ENCODE measurements at regions not wholly inside any gene's neighbourhood (a gene's known extent, or its start where the extent isn't known, plus 50 kb on each side); places are given as distances from the start of the nearest gene placed in this dataset.

DNA sequence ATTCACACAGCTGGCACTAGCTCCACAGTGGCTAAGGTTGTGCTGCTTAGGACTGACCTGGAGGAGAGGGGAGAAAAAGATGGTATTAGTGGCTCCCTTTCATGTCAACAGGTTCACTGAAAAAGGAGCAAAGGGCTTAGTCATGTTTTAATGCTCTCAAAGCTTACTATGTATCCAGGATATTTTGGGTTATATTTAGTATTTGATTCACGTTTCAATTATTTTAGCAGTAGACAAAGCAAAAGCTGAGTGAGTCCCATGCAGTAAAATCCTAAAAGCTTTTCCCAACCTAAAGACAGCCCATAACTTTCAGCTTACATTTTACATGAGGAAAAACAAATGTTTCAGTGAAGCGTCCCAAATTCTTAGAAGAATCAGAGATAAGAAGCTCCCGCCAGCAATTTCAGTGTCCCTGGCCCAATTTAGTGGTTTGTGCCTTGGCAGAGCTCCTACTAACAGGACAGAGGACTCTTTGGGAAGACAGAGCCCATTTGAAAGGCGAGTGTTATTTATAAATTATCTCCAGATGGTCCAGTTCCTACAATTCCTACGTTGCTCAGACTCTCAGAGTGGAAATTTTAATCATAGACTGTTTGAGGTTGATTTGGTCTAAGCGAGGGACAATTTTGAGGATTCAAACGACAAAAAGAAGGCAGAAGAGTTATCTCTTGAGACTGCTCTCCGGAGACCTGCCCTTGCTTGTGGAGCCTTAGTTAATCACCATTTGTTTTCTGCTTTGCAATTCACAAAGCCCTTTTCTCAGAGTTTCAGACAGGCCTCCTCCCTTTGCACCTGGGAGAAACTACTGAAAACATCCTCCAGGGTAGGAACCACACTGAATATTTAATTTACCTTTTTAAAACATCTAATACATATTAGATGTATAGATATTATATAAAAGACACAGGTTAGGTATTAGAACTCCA lies 225.0 kb upstream of the ANKRD55 start:
- no peaks in the 10 kb centered on the region for H3K27me3 ChIP-seq (ENCODE audit: insufficient read depth, low read length)
- no peak overlapping the region for H3K4me3 ChIP-seq (ENCODE audit: low read depth, low read length)
- H3K36me3 ChIP-seq (ENCODE audit: insufficient read depth, low read length): no peaks in the 10 kb centered on the region
- no peak overlapping the region for H3K27ac ChIP-seq (ENCODE audit: low read depth, low read length)
- H2AFZ ChIP-seq (ENCODE audit: low read length, unreplicated experiment): no peak overlapping the region
- no peaks in the 10 kb centered on the region for H3K79me2 ChIP-seq (ENCODE audit: control insufficient read depth, insufficient read depth, low read length, unreplicated experiment)
- no peaks in the 10 kb centered on the region for H3K4me1 ChIP-seq (ENCODE audit: control insufficient read depth, insufficient read depth, low read length, unreplicated experiment)

DNA sequence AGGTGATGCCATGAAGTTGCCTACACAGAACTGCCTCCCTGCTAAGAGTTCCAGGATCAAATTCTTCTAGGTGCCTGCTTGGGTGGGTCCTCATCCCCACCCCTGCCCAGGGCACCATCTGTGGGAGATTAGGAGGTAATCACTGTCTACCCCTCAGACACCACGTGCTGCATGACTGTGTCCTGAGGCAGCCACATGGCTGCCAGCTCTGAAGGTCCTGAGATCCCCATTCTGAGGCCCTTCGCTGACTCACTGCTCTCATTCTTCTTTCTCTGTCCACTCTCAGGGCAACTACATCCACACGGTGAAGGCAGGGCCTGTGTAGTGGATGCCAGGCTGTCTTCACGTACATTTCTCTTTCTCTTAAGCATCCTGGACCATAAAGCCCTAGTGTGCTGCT lies 222.9 kb upstream of the ANKRD55 start:
- H3K79me2 ChIP-seq (ENCODE audit: control insufficient read depth, insufficient read depth, low read length, unreplicated experiment): no peaks in the 10 kb centered on the region
- H3K4me1 ChIP-seq (ENCODE audit: control insufficient read depth, insufficient read depth, low read length, unreplicated experiment): no peaks in the 10 kb centered on the region
- no peak overlapping the region for H2AFZ ChIP-seq (ENCODE audit: low read length, unreplicated experiment)
- no peak overlapping the region for H3K4me3 ChIP-seq (ENCODE audit: low read depth, low read length)
- no peak overlapping the region for H3K27ac ChIP-seq (ENCODE audit: low read depth, low read length)
- H3K36me3 ChIP-seq (ENCODE audit: insufficient read depth, low read length): no peaks in the 10 kb centered on the region
- 0 out of 2 replicates have a peak, but pooled peaks cover 6% of the 10 kb centered on the region for H3K27me3 ChIP-seq (ENCODE audit: insufficient read depth, low read length)

DNA sequence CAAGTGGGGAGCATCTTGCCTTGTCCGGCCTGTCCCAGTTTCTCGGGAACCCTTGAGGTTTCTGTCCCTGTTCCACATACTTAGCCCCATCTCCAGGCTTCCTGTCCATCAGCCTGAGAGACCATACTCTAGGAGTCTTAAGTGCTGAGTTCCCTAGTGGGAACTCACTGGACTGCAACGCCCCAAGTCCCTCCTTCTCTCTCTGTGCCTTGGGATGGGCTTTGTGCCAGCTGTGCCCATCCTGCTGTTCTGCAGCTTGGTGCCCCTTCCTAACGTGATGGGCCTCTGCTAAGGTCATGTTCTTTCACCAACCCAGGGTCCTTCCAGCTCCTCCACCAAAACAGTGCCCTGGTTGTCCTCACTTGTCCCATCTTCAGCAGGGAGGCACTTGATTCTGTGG lies 222.3 kb upstream of the ANKRD55 start:
- H3K27ac ChIP-seq (ENCODE audit: low read depth, low read length): no peak overlapping the region

DNA sequence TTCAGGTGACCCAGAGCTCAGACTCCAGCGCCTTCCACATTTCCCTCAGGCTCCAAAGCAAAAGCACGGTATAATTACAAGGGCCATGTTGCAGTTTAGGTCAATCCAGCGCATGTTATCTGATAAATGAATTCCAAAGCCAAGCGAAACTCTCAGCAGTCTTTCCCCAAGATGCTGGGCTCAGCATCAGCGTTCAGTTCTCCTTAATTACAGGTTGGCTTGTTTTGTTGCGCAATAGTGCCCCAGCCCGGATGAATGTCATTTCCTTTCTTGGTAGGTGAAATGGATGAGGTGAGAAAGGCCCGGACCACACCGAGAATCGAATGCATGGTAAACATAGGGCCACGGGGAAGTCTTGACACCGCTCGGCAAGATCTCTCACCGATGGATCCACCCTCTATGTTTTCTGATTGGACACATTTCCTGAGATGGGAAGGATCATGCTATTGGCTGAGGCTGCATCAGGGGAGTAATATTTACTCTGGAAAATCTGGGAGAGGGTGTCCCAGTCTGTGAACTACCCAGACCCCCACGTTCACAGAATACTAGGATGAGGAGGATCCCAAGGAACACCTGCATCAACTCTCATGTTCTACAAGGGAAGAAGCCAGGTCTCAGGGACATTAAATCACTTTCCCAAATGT lies 221.2 kb upstream of the ANKRD55 start:
- Histone ChIP-seq H3K27ac (ENCODE audit: low read depth, low read length) (no peak overlapping the region), H3K79me2 (ENCODE audit: control insufficient read depth, insufficient read depth, low read length, unreplicated experiment) (no peaks in the 10 kb centered on the region), H3K4me1 (ENCODE audit: control insufficient read depth, insufficient read depth, low read length, unreplicated experiment) (no peaks in the 10 kb centered on the region), H3K4me3 (ENCODE audit: low read depth, low read length) (no peak overlapping the region), H2AFZ (ENCODE audit: low read length, unreplicated experiment) (no peak overlapping the region), H3K36me3 (ENCODE audit: insufficient read depth, low read length) (no peaks in the 10 kb centered on the region), H3K27me3 (ENCODE audit: insufficient read depth, low read length) (0 out of 2 replicates have a peak, but pooled peaks cover 20% of the 10 kb centered on the region)

More for the DNA sequence above, 222.3 kb upstream of the ANKRD55 start:
- Histone ChIP-seq H3K4me1 (ENCODE audit: control insufficient read depth, insufficient read depth, low read length, unreplicated experiment) (no peaks in the 10 kb centered on the region), H3K4me3 (ENCODE audit: low read depth, low read length) (no peak overlapping the region), H2AFZ (ENCODE audit: low read length, unreplicated experiment) (no peak overlapping the region), H3K36me3 (ENCODE audit: insufficient read depth, low read length) (no peaks in the 10 kb centered on the region), H3K27me3 (ENCODE audit: insufficient read depth, low read length) (0 out of 2 replicates have a peak, but pooled peaks cover 11% of the 10 kb centered on the region), H3K79me2 (ENCODE audit: control insufficient read depth, insufficient read depth, low read length, unreplicated experiment) (no peaks in the 10 kb centered on the region)

DNA sequence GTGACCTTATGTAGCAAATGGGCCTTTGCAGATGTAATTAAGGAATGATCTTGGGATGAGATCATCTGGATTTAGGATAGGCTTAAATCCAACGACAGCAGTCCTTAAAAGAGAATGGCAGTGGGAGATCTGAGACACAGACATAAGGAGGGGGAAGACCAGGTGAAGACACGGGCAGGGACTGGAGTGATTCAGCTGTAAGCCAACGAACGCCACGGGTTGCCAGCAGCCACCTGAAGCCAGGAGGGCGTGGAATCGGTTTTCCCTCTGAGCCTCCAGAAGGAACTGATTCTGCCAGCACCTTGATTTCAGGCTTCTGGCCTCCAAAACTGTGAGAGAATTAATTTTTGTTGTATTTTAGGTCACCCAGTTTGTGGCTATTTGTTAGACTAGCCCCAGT lies 218.6 kb upstream of the ANKRD55 start:
- Histone ChIP-seq H3K27ac (ENCODE audit: low read depth, low read length) (no peak overlapping the region), H3K36me3 (ENCODE audit: insufficient read depth, low read length) (no peaks in the 10 kb centered on the region), H3K27me3 (ENCODE audit: insufficient read depth, low read length) (peaks cover 20% of the 10 kb centered on the region; the same call in 1 of the 2 replicates), H2AFZ (ENCODE audit: low read length, unreplicated experiment) (no peak overlapping the region), H3K4me3 (ENCODE audit: low read depth, low read length) (no peak overlapping the region), H3K79me2 (ENCODE audit: control insufficient read depth, insufficient read depth, low read length, unreplicated experiment) (no peaks in the 10 kb centered on the region), H3K4me1 (ENCODE audit: control insufficient read depth, insufficient read depth, low read length, unreplicated experiment) (no peaks in the 10 kb centered on the region)

DNA sequence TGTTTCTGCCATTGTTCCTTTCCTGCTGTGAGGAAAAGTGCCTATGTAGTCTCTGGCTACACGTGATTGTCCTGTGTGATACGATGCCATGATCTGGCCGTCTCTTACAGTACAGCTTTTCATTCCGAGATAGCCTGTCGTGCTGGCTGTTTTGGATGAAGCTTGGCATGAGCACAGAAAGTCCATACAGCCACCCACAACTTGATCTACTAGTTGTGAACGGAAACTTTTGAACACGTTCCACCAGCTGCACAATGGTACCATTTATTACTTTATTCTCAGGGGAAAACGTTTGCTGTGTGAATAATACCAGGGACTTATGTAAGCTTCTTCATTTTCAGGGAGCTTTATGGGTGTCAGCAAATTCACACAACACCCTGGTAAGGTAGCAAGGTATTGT lies 217.6 kb upstream of the ANKRD55 start:
- Histone ChIP-seq H2AFZ (ENCODE audit: low read length, unreplicated experiment) (no peak overlapping the region), H3K79me2 (ENCODE audit: control insufficient read depth, insufficient read depth, low read length, unreplicated experiment) (no peaks in the 10 kb centered on the region), H3K36me3 (ENCODE audit: insufficient read depth, low read length) (no peaks in the 10 kb centered on the region), H3K4me1 (ENCODE audit: control insufficient read depth, insufficient read depth, low read length, unreplicated experiment) (no peaks in the 10 kb centered on the region), H3K27ac (ENCODE audit: low read depth, low read length) (no peak overlapping the region), H3K27me3 (ENCODE audit: insufficient read depth, low read length) (peaks cover 20% of the 10 kb centered on the region; the same call in 1 of the 2 replicates), H3K4me3 (ENCODE audit: low read depth, low read length) (no peak overlapping the region)

DNA sequence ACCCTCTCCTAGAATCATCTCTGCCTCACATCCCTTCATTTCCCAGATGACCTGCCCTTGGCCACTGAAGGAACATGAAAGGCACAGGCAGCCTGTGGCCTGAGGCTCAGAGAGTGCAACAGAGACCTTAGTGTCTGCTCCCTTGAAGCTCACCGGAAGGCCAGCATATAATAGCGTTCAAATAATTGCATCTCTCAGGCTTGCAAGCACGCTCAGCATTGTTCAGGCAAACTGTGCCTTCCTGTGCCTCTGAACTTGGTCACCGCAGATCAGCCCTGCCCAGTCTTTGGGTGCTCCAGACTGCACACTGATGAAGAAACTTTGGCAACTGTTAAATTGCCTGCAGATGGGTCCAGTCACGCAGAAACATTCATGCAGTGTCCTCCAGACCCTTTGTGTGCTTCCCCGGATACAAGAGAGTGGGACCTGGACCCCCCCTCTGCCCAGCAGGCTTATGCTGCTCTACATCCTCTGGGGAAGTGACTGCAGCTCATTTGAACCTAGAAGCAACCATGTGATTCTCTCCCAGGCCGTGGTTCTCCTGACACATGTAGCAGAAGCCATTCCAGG lies 216.0 kb upstream of the ANKRD55 start:
- Histone ChIP-seq H3K79me2 (ENCODE audit: control insufficient read depth, insufficient read depth, low read length, unreplicated experiment) (no peaks in the 10 kb centered on the region), H3K36me3 (ENCODE audit: insufficient read depth, low read length) (no peaks in the 10 kb centered on the region), H3K27ac (ENCODE audit: low read depth, low read length) (no peak overlapping the region), H2AFZ (ENCODE audit: low read length, unreplicated experiment) (no peak overlapping the region), H3K4me3 (ENCODE audit: low read depth, low read length) (no peak overlapping the region), H3K4me1 (ENCODE audit: control insufficient read depth, insufficient read depth, low read length, unreplicated experiment) (no peaks in the 10 kb centered on the region), H3K27me3 (ENCODE audit: insufficient read depth, low read length) (peaks cover 20% of the 10 kb centered on the region; the same call in 1 of the 2 replicates)

DNA sequence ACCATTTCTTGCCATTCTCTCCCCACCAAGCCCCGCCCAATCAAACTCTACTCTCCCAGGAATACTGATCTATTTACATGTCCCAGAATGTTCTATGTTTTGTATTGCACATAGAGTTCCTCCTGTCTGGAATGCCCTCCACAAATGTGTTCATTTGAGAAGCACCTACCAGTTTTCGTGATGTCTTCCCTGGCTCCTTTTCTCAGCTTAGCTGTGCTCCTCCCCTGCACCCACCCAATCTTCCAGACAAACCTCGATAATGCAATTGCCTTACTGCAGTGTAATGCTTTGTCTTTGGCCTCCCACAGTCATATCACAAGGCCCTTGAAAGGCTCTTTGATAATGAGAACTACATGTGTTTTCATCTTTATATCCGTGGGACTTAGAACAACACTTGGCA lies 214.5 kb upstream of the ANKRD55 start:
- no peaks in the 10 kb centered on the region for H3K36me3 ChIP-seq (ENCODE audit: insufficient read depth, low read length)
- no peaks in the 10 kb centered on the region for H3K4me1 ChIP-seq (ENCODE audit: control insufficient read depth, insufficient read depth, low read length, unreplicated experiment)
- H2AFZ ChIP-seq (ENCODE audit: low read length, unreplicated experiment): no peak overlapping the region
- H3K4me3 ChIP-seq (ENCODE audit: low read depth, low read length): no peak overlapping the region
- no peak overlapping the region for H3K27ac ChIP-seq (ENCODE audit: low read depth, low read length)
- H3K79me2 ChIP-seq (ENCODE audit: control insufficient read depth, insufficient read depth, low read length, unreplicated experiment): no peaks in the 10 kb centered on the region
- H3K27me3 ChIP-seq (ENCODE audit: insufficient read depth, low read length): peaks cover 20% of the 10 kb centered on the region; the same call in 1 of the 2 replicates

DNA sequence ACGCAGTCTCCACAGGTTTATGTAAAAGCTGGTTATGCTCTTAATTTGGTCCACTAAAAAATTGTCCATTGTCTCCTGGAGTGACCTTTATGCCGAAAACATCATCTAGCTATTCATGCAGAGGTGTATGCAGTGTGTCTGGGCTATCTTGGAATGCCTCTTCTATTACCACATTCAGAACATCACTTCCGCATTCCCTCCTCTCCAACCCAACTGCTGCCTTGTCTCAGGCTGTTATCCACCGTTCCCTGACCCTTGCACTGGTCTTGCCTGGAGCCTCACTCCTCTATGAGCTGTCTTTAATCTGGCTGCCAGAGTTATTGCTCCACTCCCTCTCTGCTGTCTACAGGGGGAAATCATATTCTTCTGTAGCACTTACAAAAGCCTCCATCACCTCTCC lies 214.1 kb upstream of the ANKRD55 start:
- H3K27me3 ChIP-seq (ENCODE audit: insufficient read depth, low read length): peaks cover 20% of the 10 kb centered on the region; the same call in 1 of the 2 replicates
- H2AFZ ChIP-seq (ENCODE audit: low read length, unreplicated experiment): no peak overlapping the region
- H3K36me3 ChIP-seq (ENCODE audit: insufficient read depth, low read length): no peaks in the 10 kb centered on the region
- no peaks in the 10 kb centered on the region for H3K79me2 ChIP-seq (ENCODE audit: control insufficient read depth, insufficient read depth, low read length, unreplicated experiment)
- H3K4me3 ChIP-seq (ENCODE audit: low read depth, low read length): no peak overlapping the region
- no peaks in the 10 kb centered on the region for H3K4me1 ChIP-seq (ENCODE audit: control insufficient read depth, insufficient read depth, low read length, unreplicated experiment)
- no peak overlapping the region for H3K27ac ChIP-seq (ENCODE audit: low read depth, low read length)

DNA sequence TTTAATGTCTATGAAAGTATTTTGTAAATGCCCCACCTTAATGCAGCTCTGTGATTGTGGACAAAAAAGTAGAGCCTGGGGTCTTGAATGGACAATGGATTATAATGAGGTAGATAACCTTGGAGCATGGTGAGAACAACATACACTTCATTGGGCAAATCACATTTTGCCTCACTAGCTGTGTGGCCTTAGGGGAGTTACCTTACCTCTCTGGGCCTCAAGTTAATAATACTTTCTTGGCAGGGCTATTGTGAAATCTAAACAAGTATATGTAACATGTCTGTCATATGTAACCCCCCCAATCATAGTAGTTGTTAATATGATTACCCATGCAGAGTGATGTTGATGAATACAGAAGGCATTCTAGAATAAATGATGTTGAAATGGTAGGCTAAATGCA lies 213.6 kb upstream of the ANKRD55 start:
- Histone ChIP-seq H3K27me3 (ENCODE audit: insufficient read depth, low read length) (peaks cover 20% of the 10 kb centered on the region; the same call in 1 of the 2 replicates), H3K4me3 (ENCODE audit: low read depth, low read length) (no peak overlapping the region), H2AFZ (ENCODE audit: low read length, unreplicated experiment) (no peak overlapping the region), H3K27ac (ENCODE audit: low read depth, low read length) (no peak overlapping the region), H3K36me3 (ENCODE audit: insufficient read depth, low read length) (no peaks in the 10 kb centered on the region), H3K79me2 (ENCODE audit: control insufficient read depth, insufficient read depth, low read length, unreplicated experiment) (no peaks in the 10 kb centered on the region), H3K4me1 (ENCODE audit: control insufficient read depth, insufficient read depth, low read length, unreplicated experiment) (no peaks in the 10 kb centered on the region)
